ENCODE measurements at regions not wholly inside any gene's neighbourhood (a gene's known extent, or its start where the extent isn't known, plus 50 kb on each side); places are given as distances from the start of the nearest gene placed in this dataset.

DNA sequence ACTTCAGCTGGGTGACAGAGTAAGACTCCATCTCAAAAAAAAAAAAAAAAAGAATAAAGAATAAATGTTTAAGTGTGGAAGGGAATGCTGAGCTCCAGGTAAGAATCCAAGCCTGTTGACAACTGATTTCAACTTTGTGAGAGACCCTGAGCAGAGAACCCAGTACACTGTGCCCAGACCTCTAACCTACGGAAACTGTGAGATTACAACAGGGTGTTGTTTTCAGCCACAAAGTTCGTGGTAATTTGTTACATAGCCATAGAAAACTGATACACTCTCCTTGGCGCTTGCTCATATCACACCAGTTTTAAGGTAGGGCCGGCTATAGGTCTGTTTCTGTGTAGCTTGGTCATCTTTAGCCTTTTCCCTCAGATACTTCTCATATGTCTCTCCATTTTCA lies 98.4 kb upstream of the PAPOLG start:
- TF ChIP-seq GATA2 (IDR thresholded peaks at IDR 0.05; ENCODE audit: low read depth, low read length), result no peak
- no peak for TF ChIP-seq GATA3 (IDR thresholded peaks at IDR 0.05; ENCODE audit: low read depth, low read length)
